Endothelial cell of umbilical vein (primary cell): ENCODE measurements at regions not wholly inside any gene's neighbourhood (a gene's known extent, or its start where the extent isn't known, plus 50 kb on each side); places are given as distances from the start of the nearest gene placed in this dataset.

Source experiments
- BruUV-seq: library from RNA; stranded (reverse); fragments of 400-500 nt; replicated peaks from 2 replicates; lab custom pipeline; 2021; lab: Mats Ljungman, UMichigan
- CTCF ChIA-PET: fragments of 300-600, 350-600 bp; sonication (Branson Sonifier 250); formaldehyde crosslinking; loops from one replicate; lab custom pipeline; 2021; ENCODE audit warnings: antibody characterized with exemption, inconsistent platforms; lab: Charles Lee
- POLR2A ChIA-PET: fragments of 300-600, 350-600 bp; sonication (Branson Sonifier 250); formaldehyde crosslinking; loops from one replicate; lab custom pipeline; 2021; ENCODE audit warnings: antibody characterized with exemption, inconsistent platforms; lab: Charles Lee
- DNase-seq: peaks from one replicate; pipeline ENCODE4 v3.0.0-alpha.2; 2011; ENCODE audit warnings: low read depth, low spot score
- FAIRE-seq: peaks from 2 replicates; lab custom pipeline; 2011; peaks lifted over from hg19 to GRCh38; lab: Jason Lieb, UNC
- H2AFZ ChIP-seq: 2 replicates; pipeline ENCODE4 v1.6.0; 2012; ENCODE audit warnings: low read depth, low read length, control low read depth, inconsistent platforms
- H3K27ac ChIP-seq: 2 replicates; pipeline ENCODE4 v1.5.1; 2011; ENCODE audit warnings: low read depth, mild to moderate bottlenecking, control low read depth, low read length, moderate library complexity; ENCODE audit not compliant: insufficient read depth
- H3K27me3 ChIP-seq, 2 experiments: 2 replicates each; pipeline versions ENCODE4 v1.6.0 to v1.6.1; 2011; ENCODE audit warnings: low read length in 2 of 2, mixed read lengths in 1 of 2; ENCODE audit not compliant: control insufficient read depth in 2 of 2, insufficient read depth in 2 of 2
- H3K36me3 ChIP-seq, 2 experiments: 2 replicates in 1 of 2; 3 replicates in 1 of 2; pipeline ENCODE4 v1.5.1; 2011; ENCODE audit warnings: low read length in 2 of 2, mild to moderate bottlenecking in 1 of 2, moderate library complexity in 1 of 2; ENCODE audit not compliant: control insufficient read depth in 2 of 2, insufficient read depth in 2 of 2; ENCODE audit errors: extremely low read depth in 1 of 2
- H3K4me1 ChIP-seq: 3 replicates; pipeline ENCODE4 v1.5.1; 2011; ENCODE audit warnings: mild to moderate bottlenecking, low read length; ENCODE audit not compliant: control insufficient read depth, insufficient read depth; ENCODE audit errors: extremely low read depth
- H3K4me2 ChIP-seq: 2 replicates; pipeline ENCODE4 v1.6.1; 2011; ENCODE audit warnings: low read length, control low read depth, mixed read lengths; ENCODE audit not compliant: insufficient read depth
- H3K4me3 ChIP-seq, 3 experiments: fragments of 200-600 bp in 1 of 3; sonication (generic), shearing (Covaris generic) in 1 of 3; replicated peaks in 1 of 3; 2 replicates each; pipeline ENCODE4 v1.5.1; 2011 to 2016; ENCODE audit warnings: control low read depth in 3 of 3, low read length in 3 of 3, mild to moderate bottlenecking in 2 of 3, inconsistent platforms in 1 of 3, low read depth in 1 of 3, moderate library complexity in 1 of 3; ENCODE audit not compliant: insufficient read depth in 1 of 3
- H3K79me2 ChIP-seq: 2 replicates; pipeline ENCODE4 v1.6.0; 2012; ENCODE audit warnings: low read length, inconsistent platforms; ENCODE audit not compliant: control insufficient read depth, insufficient read depth
- H3K9ac ChIP-seq: replicated peaks from 2 replicates; pipeline ENCODE3; 2011; ENCODE audit warnings: low read length, control low read depth; ENCODE audit not compliant: insufficient read depth; ENCODE audit errors: extremely low read depth
- H3K9me1 ChIP-seq: replicated peaks from 3 replicates; pipeline ENCODE4 v1.6.0; 2011; ENCODE audit warnings: mild to moderate bottlenecking, low read length; ENCODE audit not compliant: control insufficient read depth, insufficient read depth; ENCODE audit errors: extremely low read depth
- H3K9me3 ChIP-seq: replicated peaks from 2 replicates; pipeline ENCODE4 v1.5.1; 2012; ENCODE audit warnings: low read length, inconsistent platforms; ENCODE audit not compliant: control insufficient read depth, insufficient read depth
- H4K20me1 ChIP-seq: replicated peaks from 2 replicates; pipeline ENCODE3; 2011; ENCODE audit warnings: mild to moderate bottlenecking, low read length; ENCODE audit not compliant: control insufficient read depth, insufficient read depth; ENCODE audit errors: extremely low read depth
- EZH2 ChIP-seq: IDR thresholded peaks from 2 replicates; pipeline ENCODE4 v1.6.1; 2012; ENCODE audit warnings: borderline replicate concordance, low read depth, mild to moderate bottlenecking, moderate library complexity, low read length, inconsistent platforms; ENCODE audit not compliant: severe bottlenecking
- FOS ChIP-seq: IDR thresholded peaks from 2 replicates; pipeline ENCODE4 v1.6.1; 2011; ENCODE audit warnings: mild to moderate bottlenecking, low read length, moderate library complexity, borderline replicate concordance; ENCODE audit not compliant: insufficient read depth
- GATA2 ChIP-seq: IDR thresholded peaks from 2 replicates; pipeline ENCODE4 v1.7.0; 2011; ENCODE audit warnings: low read depth, mild to moderate bottlenecking, moderate library complexity, mixed read lengths, low read length; ENCODE audit not compliant: insufficient read length, insufficient read depth
- JUN ChIP-seq: IDR thresholded peaks from 2 replicates; pipeline ENCODE4 v1.6.1; 2011; ENCODE audit warnings: borderline replicate concordance, low read depth; ENCODE audit not compliant: insufficient read length, insufficient read depth
- MYC ChIP-seq: IDR thresholded peaks from one replicate; pipeline ENCODE4 v1.6.1; 2011; ENCODE audit warnings: mild to moderate bottlenecking, low read depth, low read length
- POLR2A ChIP-seq: IDR thresholded peaks from 2 replicates; pipeline ENCODE4 v1.6.1; 2012; ENCODE audit warnings: low read depth, mild to moderate bottlenecking, control low read depth, low read length
- POLR2AphosphoS5 ChIP-seq: IDR thresholded peaks from 2 replicates; pipeline ENCODE4 v1.6.1; 2012; ENCODE audit warnings: low read depth, mild to moderate bottlenecking, control low read depth, low read length, moderate library complexity; ENCODE audit not compliant: insufficient read depth
- dilution Hi-C: fragments of 300-500 bp; cut with MboI; formaldehyde crosslinking; loops from one replicate; pipeline ENCODE4 v1.15.0; 2019; ENCODE audit warnings: low sequenced_read_pairs; ENCODE audit not compliant: extremely low pct_ligation_motif_present
- intact Hi-C: fragments of 100-400 bp; cut with micrococcal nuclease; formaldehyde crosslinking; loops from one replicate; pipeline ENCODE4 v1.10.0; 2022
- TF ChIP-seq, protein P1 (sequence below), 2 donors: IDR thresholded peaks; 1 replicate in 1 of 2; 2 replicates in 1 of 2; pipeline ENCODE4 v1.5.1; 2011; ENCODE audit warnings: low read length in 2 of 2, mild to moderate bottlenecking in 2 of 2, moderate library complexity in 2 of 2, control low read depth in 1 of 2, inconsistent platforms in 1 of 2, low read depth in 1 of 2; ENCODE audit not compliant: insufficient read depth in 1 of 2; ENCODE audit errors: extremely low read depth in 1 of 2
- TF ChIP-seq, protein P2 (sequence below): IDR thresholded peaks from 2 replicates; pipeline ENCODE4 v1.6.1; 2011; ENCODE audit not compliant: insufficient read depth, insufficient read length

DNA sequence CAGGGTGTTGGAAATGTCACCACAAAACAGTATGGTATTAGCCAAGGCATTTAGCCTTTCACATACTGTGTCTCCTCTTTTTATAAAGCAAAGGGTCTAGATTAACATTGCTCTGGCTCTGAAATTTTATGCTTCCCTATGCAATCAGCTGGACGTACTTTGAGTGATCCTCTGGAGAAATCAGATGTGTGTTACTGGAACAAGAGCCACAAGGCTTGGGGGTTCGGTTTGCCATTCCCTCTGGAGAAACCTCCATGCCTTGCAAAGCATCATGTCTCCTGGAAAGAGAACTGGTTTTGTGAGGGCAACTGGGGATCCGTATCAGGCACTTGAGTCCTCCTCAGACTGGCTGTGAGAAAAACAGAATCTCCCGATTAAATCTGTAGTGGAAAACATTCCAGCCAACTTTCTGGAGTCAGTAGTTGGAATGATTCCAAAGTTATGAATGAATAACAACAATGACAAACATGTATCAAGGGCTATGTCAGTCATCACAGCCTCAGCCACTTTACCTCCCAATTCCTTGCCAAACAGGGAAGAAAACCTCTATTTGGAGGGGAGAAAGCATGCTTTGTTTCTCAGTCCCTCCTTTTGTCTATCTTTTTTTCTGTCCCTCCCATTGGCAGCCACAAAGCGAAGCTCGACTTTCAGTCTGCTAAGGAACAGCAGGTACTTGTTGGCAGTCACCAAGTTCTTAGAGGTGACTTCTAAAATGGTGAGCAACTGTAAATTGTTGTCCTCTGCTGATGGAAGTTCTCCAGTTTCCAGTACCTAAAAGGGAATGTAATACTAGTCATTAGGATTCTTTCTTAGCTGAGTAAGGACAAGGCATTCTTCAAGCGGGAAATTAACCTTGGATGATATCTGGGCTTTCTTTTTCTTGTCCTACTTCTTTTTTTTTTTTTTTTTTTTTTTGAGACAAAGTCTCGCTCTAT is 864.8 kb upstream of the AUTS2 start:
- dilution Hi-C loops (no loop called here), intact Hi-C loops (no loop called here)
- Histone ChIP-seq H3K9me3 (peaks cover 1% of the 10 kb centered on the region), H4K20me1 (no peaks in the 10 kb centered on the region), H3K4me1 (no peaks in the 10 kb centered on the region), H3K9ac (no peak overlapping the region), H3K79me2 (no peaks in the 10 kb centered on the region), H3K36me3 (no peaks in the 10 kb centered on the region), H3K4me2 (no peak overlapping the region), H3K9me1 (no peaks in the 10 kb centered on the region), H2AFZ (no peak overlapping the region), H3K4me3 (no peak overlapping the region), H3K27me3 (no peaks in the 10 kb centered on the region), H3K27ac (no peak overlapping the region)
- FAIRE-seq (no peak), DNase-seq (no peak)
- no TSS peak for BruUV-seq
- TF ChIP-seq, protein P1, sequence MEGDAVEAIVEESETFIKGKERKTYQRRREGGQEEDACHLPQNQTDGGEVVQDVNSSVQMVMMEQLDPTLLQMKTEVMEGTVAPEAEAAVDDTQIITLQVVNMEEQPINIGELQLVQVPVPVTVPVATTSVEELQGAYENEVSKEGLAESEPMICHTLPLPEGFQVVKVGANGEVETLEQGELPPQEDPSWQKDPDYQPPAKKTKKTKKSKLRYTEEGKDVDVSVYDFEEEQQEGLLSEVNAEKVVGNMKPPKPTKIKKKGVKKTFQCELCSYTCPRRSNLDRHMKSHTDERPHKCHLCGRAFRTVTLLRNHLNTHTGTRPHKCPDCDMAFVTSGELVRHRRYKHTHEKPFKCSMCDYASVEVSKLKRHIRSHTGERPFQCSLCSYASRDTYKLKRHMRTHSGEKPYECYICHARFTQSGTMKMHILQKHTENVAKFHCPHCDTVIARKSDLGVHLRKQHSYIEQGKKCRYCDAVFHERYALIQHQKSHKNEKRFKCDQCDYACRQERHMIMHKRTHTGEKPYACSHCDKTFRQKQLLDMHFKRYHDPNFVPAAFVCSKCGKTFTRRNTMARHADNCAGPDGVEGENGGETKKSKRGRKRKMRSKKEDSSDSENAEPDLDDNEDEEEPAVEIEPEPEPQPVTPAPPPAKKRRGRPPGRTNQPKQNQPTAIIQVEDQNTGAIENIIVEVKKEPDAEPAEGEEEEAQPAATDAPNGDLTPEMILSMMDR (IDR thresholded peaks at IDR 0.05; ENCODE audit: extremely low read depth in 1 of 2, insufficient read depth in 1 of 2, low read depth in 1 of 2, low read length in 2 of 2) = no peak
- TF ChIP-seq EZH2 = no peak
- TF ChIP-seq, protein P2, sequence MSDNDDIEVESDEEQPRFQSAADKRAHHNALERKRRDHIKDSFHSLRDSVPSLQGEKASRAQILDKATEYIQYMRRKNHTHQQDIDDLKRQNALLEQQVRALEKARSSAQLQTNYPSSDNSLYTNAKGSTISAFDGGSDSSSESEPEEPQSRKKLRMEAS = no peak
- no peak for TF ChIP-seq MYC
- no peak for TF ChIP-seq POLR2AphosphoS5
- TF ChIP-seq JUN = no peak
- TF ChIP-seq GATA2 = no peak
- no peak for TF ChIP-seq POLR2A
- TF ChIP-seq FOS = no peak
- POLR2A ChIA-PET = no interaction called here
- CTCF ChIA-PET = no interaction called here
